H9 (cell line): ENCODE measurements at regions not wholly inside any gene's neighbourhood (a gene's known extent, or its start where the extent isn't known, plus 50 kb on each side); places are given as distances from the start of the nearest gene placed in this dataset.
A peak's percentile ranks its signal among the peaks of the same experiment; 100 is the strongest.

Source experiments
- DNase-seq: peaks from one replicate; pipeline ENCODE4 v3.0.0-alpha.2; 2017
- H2AFZ ChIP-seq: one replicate; pipeline ENCODE4 v1.6.1; 2013; ENCODE audit warnings: mild to moderate bottlenecking, low read length, control low read depth, moderate library complexity
- H2AK5ac ChIP-seq: 2 replicates; pipeline ENCODE4 v1.6.1; 2013; ENCODE audit warnings: low read length, control low read depth, mixed read lengths; ENCODE audit not compliant: insufficient read length
- H2BK120ac ChIP-seq: one replicate; pipeline ENCODE4 v1.6.1; 2013; ENCODE audit warnings: low read depth, mild to moderate bottlenecking, low read length, control low read depth, inconsistent platforms; ENCODE audit not compliant: poor library complexity, severe bottlenecking
- H2BK12ac ChIP-seq: 2 replicates; pipeline ENCODE4 v1.6.1; 2013; ENCODE audit warnings: low read length, control low read depth, mixed read lengths, low read depth; ENCODE audit not compliant: insufficient read length
- H2BK15ac ChIP-seq: 2 replicates; pipeline ENCODE4 v1.6.1; 2013; ENCODE audit warnings: low read depth, low read length, control low read depth
- H2BK20ac ChIP-seq: one replicate; pipeline ENCODE4 v1.6.1; 2013; ENCODE audit warnings: low read depth, mild to moderate bottlenecking, low read length, control low read depth, inconsistent platforms; ENCODE audit not compliant: poor library complexity, severe bottlenecking
- H2BK5ac ChIP-seq: 2 replicates; pipeline ENCODE4 v1.6.1; 2013; ENCODE audit warnings: low read length, control low read depth, mixed read lengths; ENCODE audit not compliant: insufficient read length
- H3K14ac ChIP-seq: 2 replicates; pipeline ENCODE4 v1.6.1; 2013; ENCODE audit warnings: low read length, control low read depth; ENCODE audit not compliant: insufficient read depth
- H3K18ac ChIP-seq: 2 replicates; pipeline ENCODE4 v1.6.1; 2013; ENCODE audit warnings: low read depth, mild to moderate bottlenecking, mixed read lengths, low read length, control low read depth; ENCODE audit not compliant: insufficient read length
- H3K23ac ChIP-seq: 2 replicates; pipeline ENCODE4 v1.6.1; 2013; ENCODE audit warnings: low read length, control low read depth, mixed read lengths, low read depth; ENCODE audit not compliant: insufficient read length
- H3K23me2 ChIP-seq: 2 replicates; pipeline ENCODE4 v1.6.1; 2013; ENCODE audit warnings: low read depth, mild to moderate bottlenecking, mixed read lengths, low read length, control low read depth; ENCODE audit not compliant: insufficient read length, poor library complexity, severe bottlenecking
- H3K27ac ChIP-seq: 2 replicates; pipeline ENCODE4 v1.5.1; 2013; ENCODE audit warnings: low read length, control low read depth, mixed read lengths, low read depth; ENCODE audit not compliant: insufficient read length
- H3K27me3 ChIP-seq: 2 replicates; pipeline ENCODE4 v1.6.1; 2013; ENCODE audit warnings: low read length, control low read depth, inconsistent platforms; ENCODE audit not compliant: insufficient read depth
- H3K4ac ChIP-seq: 2 replicates; pipeline ENCODE4 v1.6.1; 2013; ENCODE audit warnings: low read depth, mild to moderate bottlenecking, control low read depth, inconsistent platforms, low read length, moderate library complexity
- H3K4me1 ChIP-seq: 2 replicates; pipeline ENCODE4 v1.6.1; 2013; ENCODE audit warnings: low read length, control low read depth, inconsistent platforms; ENCODE audit not compliant: insufficient read depth
- H3K4me2 ChIP-seq: 2 replicates; pipeline ENCODE4 v1.6.1; 2013; ENCODE audit warnings: low read length, control low read depth, mixed read lengths; ENCODE audit not compliant: insufficient read length, insufficient read depth
- H3K56ac ChIP-seq: 2 replicates; pipeline ENCODE4 v1.6.1; 2013; ENCODE audit warnings: low read depth, mild to moderate bottlenecking, mixed read lengths, low read length, control low read depth; ENCODE audit not compliant: insufficient read length
- H3K79me1 ChIP-seq: 2 replicates; pipeline ENCODE4 v1.6.1; 2013; ENCODE audit warnings: low read depth, mild to moderate bottlenecking, moderate library complexity, low read length, control low read depth, inconsistent platforms; ENCODE audit not compliant: insufficient read depth, poor library complexity, severe bottlenecking
- H3K79me2 ChIP-seq: 2 replicates; pipeline ENCODE4 v1.6.1; 2013; ENCODE audit warnings: low read length, control low read depth, inconsistent platforms; ENCODE audit not compliant: insufficient read depth
- H3K9ac ChIP-seq: 2 replicates; pipeline ENCODE4 v1.6.1; 2013; ENCODE audit warnings: low read length, control low read depth, mixed read lengths; ENCODE audit not compliant: insufficient read length; ENCODE audit errors: extremely low read depth
- H3K9me3 ChIP-seq: one replicate; pipeline ENCODE4 v1.6.1; 2013; ENCODE audit warnings: low read depth, low read length, inconsistent platforms; ENCODE audit not compliant: control insufficient read depth
- H3T11ph ChIP-seq: one replicate; pipeline ENCODE4 v1.6.1; 2013; ENCODE audit warnings: mild to moderate bottlenecking, low read length, control low read depth, inconsistent platforms
- H4K20me1 ChIP-seq: one replicate; pipeline ENCODE4 v1.6.1; 2013; ENCODE audit not compliant: control insufficient read depth, insufficient read length, insufficient read depth
- H4K5ac ChIP-seq: 2 replicates; pipeline ENCODE4 v1.6.1; 2013; ENCODE audit warnings: low read depth, mild to moderate bottlenecking, mixed read lengths, low read length, control low read depth; ENCODE audit not compliant: insufficient read length
- H4K8ac ChIP-seq: replicated peaks from 2 replicates; pipeline ENCODE4 v1.6.1; 2013; ENCODE audit warnings: low read length, control low read depth, mixed read lengths, low read depth; ENCODE audit not compliant: insufficient read length
- H4K91ac ChIP-seq: 2 replicates; pipeline ENCODE4 v1.6.1; 2013; ENCODE audit warnings: low read depth, mild to moderate bottlenecking, moderate library complexity, mixed read lengths, low read length, control low read depth; ENCODE audit not compliant: insufficient read length
- H3K27ac Mint-ChIP-seq, 3 experiments: 2 replicates in 2 of 3; 3 replicates in 1 of 3; pipeline ENCODE4 v1.8.0; 2020 to 2021; ENCODE audit warnings: mixed read lengths in 3 of 3, mild to moderate bottlenecking in 1 of 3, moderate library complexity in 1 of 3
- H3K27me3 Mint-ChIP-seq: 2 replicates; pipeline ENCODE4 v1.8.0; 2021; ENCODE audit warnings: low read depth, mild to moderate bottlenecking, moderate library complexity, mixed read lengths
- H3K36me3 Mint-ChIP-seq, 3 experiments: 2 replicates in 2 of 3; 3 replicates in 1 of 3; pipeline ENCODE4 v1.8.0; 2020 to 2021; ENCODE audit warnings: low read depth in 3 of 3, mixed read lengths in 3 of 3; ENCODE audit not compliant: insufficient read depth in 1 of 3
- H3K4me1 Mint-ChIP-seq, 2 experiments: 2 replicates each; pipeline ENCODE4 v1.8.0; 2020; ENCODE audit warnings: mixed read lengths in 2 of 2
- H3K4me3 Mint-ChIP-seq, 2 experiments: 2 replicates in 1 of 2; 3 replicates in 1 of 2; pipeline ENCODE4 v1.8.0; 2020 to 2021; ENCODE audit warnings: mild to moderate bottlenecking in 2 of 2, mixed read lengths in 2 of 2, moderate library complexity in 1 of 2
- H3K9me3 Mint-ChIP-seq, 2 experiments: 2 replicates in 1 of 2; 3 replicates in 1 of 2; pipeline ENCODE4 v1.8.0; 2020; ENCODE audit warnings: mild to moderate bottlenecking in 2 of 2, mixed read lengths in 2 of 2, moderate library complexity in 1 of 2
- CTCF ChIP-seq: fragments of 200-600 bp; sonication (generic); conservative IDR thresholded peaks from 3 replicates; pipeline ENCODE4 v1.8.0; 2021; ENCODE audit warnings: antibody characterized with exemption, mild to moderate bottlenecking
- WGBS: extraction: QIAGEN DNeasy Blood & Tissue Kit; methylation state at CpG from one replicate; pipeline ENCODE4 v1.1.7; 2013; ENCODE audit warnings: missing lambda C conversion rate, low lambda C conversion rate, mixed read lengths; ENCODE audit not compliant: insufficient read length; ENCODE audit errors: extremely low coverage; 5-methylcytosine and 5-hydroxymethylcytosine counted together

- H3T11ph ChIP-seq, result no peak overlapping the region
- no peaks in the 10 kb centered on the region for H4K20me1 ChIP-seq
- H3K9ac ChIP-seq, result no peak overlapping the region
- no peak for DNase-seq
- no peak overlapping the region for H3K14ac ChIP-seq
- H3K79me1 ChIP-seq, result no peaks in the 10 kb centered on the region
- H2BK20ac ChIP-seq, result no peak overlapping the region
- H4K5ac ChIP-seq, result no peak overlapping the region
- H2BK120ac ChIP-seq, result no peak overlapping the region
- Mint-ChIP-seq H3K9me3 (no peaks in the 10 kb centered on the region), H3K4me3 (no peak overlapping the region), H3K27me3 (no peaks in the 10 kb centered on the region), H3K4me1 (peaks cover 0 to 5% of the 10 kb centered on the region in 2 experiments; a peak in 1 of 4 replicates), H3K36me3 (no peaks in the 10 kb centered on the region), H3K27ac (no peak overlapping the region)
- H2BK5ac ChIP-seq, result no peak overlapping the region
- no peak overlapping the region for H4K8ac ChIP-seq
- no CpG with 5 or more reads among the region's 7 CpGs for WGBS
- H2AK5ac ChIP-seq, result no peak overlapping the region
- TF ChIP-seq CTCF, result peak; percentile 78
- H3K9me3 ChIP-seq, result no peaks in the 10 kb centered on the region
- no peak overlapping the region for H3K4ac ChIP-seq
- no peak overlapping the region for H3K56ac ChIP-seq
- H4K91ac ChIP-seq, result no peak overlapping the region
- H3K18ac ChIP-seq, result no peak overlapping the region
- H3K79me2 ChIP-seq, result no peaks in the 10 kb centered on the region
- no peak overlapping the region for H2AFZ ChIP-seq
- no peak overlapping the region for H2BK15ac ChIP-seq
- H3K27ac ChIP-seq, result no peak overlapping the region
- H3K23ac ChIP-seq, result no peak overlapping the region
- no peaks in the 10 kb centered on the region for H3K27me3 ChIP-seq
- no peak overlapping the region for H2BK12ac ChIP-seq
- H3K23me2 ChIP-seq, result no peaks in the 10 kb centered on the region
- no peak overlapping the region for H3K4me2 ChIP-seq
- no peaks in the 10 kb centered on the region for H3K4me1 ChIP-seq
These were observed 82.6 kb upstream of the ATP11B start for GRCh38 chr3:182710557-182711157.
